ENCODE measurements at regions not wholly inside any gene's neighbourhood (a gene's known extent, or its start where the extent isn't known, plus 50 kb on each side); places are given as distances from the start of the nearest gene placed in this dataset.

- TF ChIP-seq ZNF532 (CRISPR knock-in tag; IDR thresholded peaks at IDR 0.05; ENCODE audit: borderline replicate concordance) (no peak), RORB (CRISPR knock-in tag; IDR thresholded peaks at IDR 0.05) (no peak), ZNF423 (CRISPR knock-in tag; IDR thresholded peaks at IDR 0.05) (no peak), ATF3 (CRISPR knock-in tag; conservative IDR thresholded peaks at IDR 0.05) (no peak), PRDM15 (CRISPR knock-in tag; IDR thresholded peaks at IDR 0.05) (no peak)
Observed at GRCh38 chr2:120985174-120985996, 249.7 kb downstream of the GLI2 start (continued).

DNA sequence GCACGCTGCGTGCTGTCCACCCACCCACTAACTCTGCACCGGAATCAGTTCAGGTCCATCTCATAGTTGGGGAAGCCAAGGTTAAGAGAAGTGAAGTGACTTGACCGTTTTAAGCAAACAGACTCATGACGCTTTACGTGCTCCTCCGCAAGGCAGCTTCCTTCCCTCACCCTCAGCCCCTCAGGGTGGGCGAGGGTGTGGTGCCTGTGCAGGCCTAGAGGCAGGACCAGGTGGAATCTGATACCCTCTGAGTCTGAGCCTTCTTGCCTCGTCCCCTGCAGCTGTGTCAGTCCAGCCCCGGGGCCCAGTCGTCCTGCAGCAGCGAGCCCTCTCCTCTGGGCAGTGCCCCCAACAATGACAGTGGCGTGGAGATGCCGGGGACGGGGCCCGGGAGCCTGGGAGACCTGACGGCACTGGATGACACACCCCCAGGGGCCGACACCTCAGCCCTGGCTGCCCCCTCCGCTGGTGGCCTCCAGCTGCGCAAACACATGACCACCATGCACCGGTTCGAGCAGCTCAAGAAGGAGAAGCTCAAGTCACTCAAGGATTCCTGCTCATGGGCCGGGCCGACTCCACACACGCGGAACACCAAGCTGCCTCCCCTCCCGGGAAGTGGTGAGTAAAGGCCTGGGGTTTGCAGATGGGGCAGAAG is 250.5 kb downstream of the GLI2 start:
- no peak for DNase-seq (ENCODE audit: low spot score)
- POLR2A ChIA-PET = no interaction called here
- no peaks in the 10 kb centered on the region for H3K9me3 Mint-ChIP-seq
- H3K4me3 Mint-ChIP-seq = no peak overlapping the region
- H3K4me1 Mint-ChIP-seq = peaks cover 13% of the 10 kb centered on the region
- H3K27ac Mint-ChIP-seq = no peak overlapping the region
- CTCF ChIA-PET = no interaction called here
- no peak for ATAC-seq
- H3K27me3 Mint-ChIP-seq (ENCODE audit: low read depth) = no peaks in the 10 kb centered on the region
- peaks cover 49% of the 10 kb centered on the region for H3K36me3 Mint-ChIP-seq
- TF ChIP-seq CTCF (IDR thresholded peaks at IDR 0.05) = no peak
- TF ChIP-seq SMAD3 (CRISPR knock-in tag; IDR thresholded peaks at IDR 0.05; ENCODE audit: borderline replicate concordance) = no peak
- TF ChIP-seq HMGXB4 (CRISPR knock-in tag; IDR thresholded peaks at IDR 0.05) = no peak
- no peak for TF ChIP-seq NR1H2 (CRISPR knock-in tag; IDR thresholded peaks at IDR 0.05)
- no peak for TF ChIP-seq FOXP1 (CRISPR knock-in tag; IDR thresholded peaks at IDR 0.05; ENCODE audit: borderline replicate concordance)
- TF ChIP-seq JUN (CRISPR knock-in tag; IDR thresholded peaks at IDR 0.05) = no peak
- no peak for TF ChIP-seq ZNF232 (CRISPR knock-in tag; IDR thresholded peaks at IDR 0.05)
- TF ChIP-seq ATF2 (CRISPR knock-in tag; IDR thresholded peaks at IDR 0.05; ENCODE audit: borderline replicate concordance, low read depth) = no peak
- TF ChIP-seq E2F5 (CRISPR knock-in tag; IDR thresholded peaks at IDR 0.05) = no peak
- TF ChIP-seq, protein P1, sequence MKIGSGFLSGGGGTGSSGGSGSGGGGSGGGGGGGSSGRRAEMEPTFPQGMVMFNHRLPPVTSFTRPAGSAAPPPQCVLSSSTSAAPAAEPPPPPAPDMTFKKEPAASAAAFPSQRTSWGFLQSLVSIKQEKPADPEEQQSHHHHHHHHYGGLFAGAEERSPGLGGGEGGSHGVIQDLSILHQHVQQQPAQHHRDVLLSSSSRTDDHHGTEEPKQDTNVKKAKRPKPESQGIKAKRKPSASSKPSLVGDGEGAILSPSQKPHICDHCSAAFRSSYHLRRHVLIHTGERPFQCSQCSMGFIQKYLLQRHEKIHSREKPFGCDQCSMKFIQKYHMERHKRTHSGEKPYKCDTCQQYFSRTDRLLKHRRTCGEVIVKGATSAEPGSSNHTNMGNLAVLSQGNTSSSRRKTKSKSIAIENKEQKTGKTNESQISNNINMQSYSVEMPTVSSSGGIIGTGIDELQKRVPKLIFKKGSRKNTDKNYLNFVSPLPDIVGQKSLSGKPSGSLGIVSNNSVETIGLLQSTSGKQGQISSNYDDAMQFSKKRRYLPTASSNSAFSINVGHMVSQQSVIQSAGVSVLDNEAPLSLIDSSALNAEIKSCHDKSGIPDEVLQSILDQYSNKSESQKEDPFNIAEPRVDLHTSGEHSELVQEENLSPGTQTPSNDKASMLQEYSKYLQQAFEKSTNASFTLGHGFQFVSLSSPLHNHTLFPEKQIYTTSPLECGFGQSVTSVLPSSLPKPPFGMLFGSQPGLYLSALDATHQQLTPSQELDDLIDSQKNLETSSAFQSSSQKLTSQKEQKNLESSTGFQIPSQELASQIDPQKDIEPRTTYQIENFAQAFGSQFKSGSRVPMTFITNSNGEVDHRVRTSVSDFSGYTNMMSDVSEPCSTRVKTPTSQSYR (CRISPR knock-in tag; IDR thresholded peaks at IDR 0.05) = no peak
